ENCODE measurements at regions not wholly inside any gene's neighbourhood (a gene's known extent, or its start where the extent isn't known, plus 50 kb on each side); places are given as distances from the start of the nearest gene placed in this dataset.

DNA sequence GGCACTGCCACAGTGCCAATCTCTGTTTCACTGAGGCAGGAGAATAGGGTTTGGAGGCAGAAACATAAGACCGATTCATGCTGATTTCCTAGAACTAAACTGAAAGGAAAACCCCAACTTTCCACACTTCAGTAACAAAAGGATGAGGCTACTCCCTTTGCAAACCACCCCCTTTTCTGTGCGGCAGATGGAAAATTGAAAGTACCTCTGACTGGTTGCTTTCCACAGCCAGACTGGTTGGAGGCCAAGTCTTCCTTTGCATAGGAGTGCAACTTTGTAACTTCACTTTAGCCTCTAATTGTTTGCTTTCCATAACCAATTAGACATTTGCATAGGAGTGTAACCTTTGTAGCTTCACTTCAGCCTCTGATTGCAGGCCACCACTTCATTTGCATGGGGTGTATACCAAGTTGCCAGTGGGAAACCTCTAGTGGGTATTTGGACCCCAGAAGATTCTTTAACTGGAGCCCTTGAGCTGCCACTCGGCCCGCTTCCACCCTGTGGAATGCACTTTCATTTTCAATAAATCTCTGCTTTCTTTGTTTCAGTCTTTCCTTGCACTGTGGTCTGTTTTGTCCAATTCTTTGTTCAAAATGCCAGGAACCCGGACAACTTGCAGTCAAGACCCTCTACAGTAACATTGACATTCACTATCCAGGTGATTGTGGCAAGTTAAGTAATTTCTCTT, 252.0 kb downstream of the UTP18 start:
- TF ChIP-seq CTCF (conservative IDR thresholded peaks at IDR 0.05) = no peak
- no peak for TF ChIP-seq EZH2 (IDR thresholded peaks at IDR 0.05; ENCODE audit: low read depth)
